OCI-LY7 (cell line): ENCODE measurements at regions not wholly inside any gene's neighbourhood (a gene's known extent, or its start where the extent isn't known, plus 50 kb on each side); places are given as distances from the start of the nearest gene placed in this dataset.
"Not testable (repeated sequence)": the region's sequence is repeated elsewhere in the genome, so short reads cannot be mapped to it uniquely, and the experiment has no call there.

Source experiments
- BruUV-seq: library from RNA; stranded (reverse); fragments of 400-500 nt; replicated peaks from 2 replicates; lab custom pipeline; 2021; lab: Mats Ljungman, UMichigan
- CTCF ChIA-PET: fragments of 300-600 bp; sonication (Branson Sonifier 250); formaldehyde crosslinking; loops from one replicate; lab custom pipeline; 2022; ENCODE audit warnings: antibody characterized with exemption; ENCODE audit not compliant: unreplicated experiment; lab: Charles Lee
- POLR2A ChIA-PET: fragments of 300-600 bp; sonication (Branson Sonifier 250); formaldehyde crosslinking; loops from one replicate; lab custom pipeline; 2022; ENCODE audit warnings: antibody characterized with exemption; lab: Charles Lee
- DNase-seq: peaks from one replicate; pipeline ENCODE4 v3.0.0-alpha.2; 2015; ENCODE audit warnings: low spot score
- H2AFZ ChIP-seq: fragments of 200-600 bp; sonication (generic), shearing (Covaris generic); 2 replicates; pipeline ENCODE4 v1.6.1; 2014; ENCODE audit warnings: mild to moderate bottlenecking, antibody characterized with exemption, low read length, moderate library complexity
- H3K27ac ChIP-seq: fragments of 200-600 bp; sonication (generic); 2 replicates; pipeline ENCODE4 v1.5.1; 2014; ENCODE audit warnings: mixed run types, low read depth, mild to moderate bottlenecking, moderate library complexity, low read length, inconsistent platforms; ENCODE audit not compliant: poor library complexity, severe bottlenecking
- H3K36me3 ChIP-seq: fragments of 200-600 bp; sonication (generic); 2 replicates; pipeline ENCODE4 v1.6.1; 2014; ENCODE audit warnings: mild to moderate bottlenecking, antibody characterized with exemption, low read length, moderate library complexity, mixed read lengths; ENCODE audit not compliant: insufficient read depth
- H3K4me1 ChIP-seq: fragments of 200-600 bp; sonication (generic); 2 replicates; pipeline ENCODE4 v1.5.1; 2014; ENCODE audit warnings: mild to moderate bottlenecking, low read length; ENCODE audit not compliant: insufficient read depth, poor library complexity, severe bottlenecking
- H3K4me2 ChIP-seq: fragments of 200-600 bp; sonication (generic); 2 replicates; pipeline ENCODE4 v1.6.1; 2014; ENCODE audit warnings: mild to moderate bottlenecking, low read length
- H3K4me3 ChIP-seq: fragments of 200-600 bp; sonication (generic); 2 replicates; pipeline ENCODE4 v1.5.1; 2014; ENCODE audit warnings: mild to moderate bottlenecking, low read depth, low read length; ENCODE audit not compliant: poor library complexity, severe bottlenecking
- H3K79me2 ChIP-seq: fragments of 200-600 bp; sonication (generic); 2 replicates; pipeline ENCODE4 v1.6.1; 2016; ENCODE audit warnings: low read depth, mild to moderate bottlenecking, low read length, moderate library complexity, mixed read lengths; ENCODE audit not compliant: insufficient read depth
- H3K9me2 ChIP-seq: fragments of 200-600 bp; sonication (generic); 2 replicates; pipeline ENCODE4 v1.6.1; 2016; ENCODE audit warnings: mild to moderate bottlenecking, low read length, mixed read lengths; ENCODE audit not compliant: insufficient read depth
- H3K9me3 ChIP-seq: fragments of 200-600 bp; sonication (generic); 2 replicates; pipeline ENCODE4 v1.6.1; 2014; ENCODE audit warnings: mild to moderate bottlenecking, mixed run types, low read length, mixed read lengths
- H4K20me1 ChIP-seq: fragments of 200-600 bp; sonication (generic); 2 replicates; pipeline ENCODE4 v1.6.1; 2014; ENCODE audit warnings: mild to moderate bottlenecking, antibody characterized with exemption, low read length, moderate library complexity, mixed read lengths; ENCODE audit not compliant: insufficient read depth
- CTCF ChIP-seq: fragments of 200-600 bp; sonication (generic); conservative IDR thresholded peaks from 2 replicates; pipeline ENCODE4 v1.5.1; 2014; ENCODE audit warnings: mild to moderate bottlenecking, antibody characterized with exemption, low read length, moderate library complexity, mixed read lengths
- EZH2phosphoT487 ChIP-seq: fragments of 200-600 bp; sonication (generic); IDR thresholded peaks from 2 replicates; pipeline ENCODE4 v1.6.1; 2018; ENCODE audit warnings: low read depth, borderline replicate concordance, mild to moderate bottlenecking, mixed run types, antibody characterized with exemption, low read length, moderate library complexity, mixed read lengths
- intact Hi-C: fragments of 100-400 bp; cut with micrococcal nuclease; formaldehyde crosslinking; loops from one replicate; pipeline ENCODE4 v1.10.0; 2022; ENCODE audit not compliant: unreplicated experiment

- ChIA-PET POLR2A (no interaction called here), CTCF (interaction anchor here (0.6 kb wide), 1 partner anchor 740 kb away, joined by 8 read pairs; no protein-coding TSS in a partner anchor)
- Histone ChIP-seq H3K4me3 (no peak overlapping the region), H3K9me3 (no peaks in the 10 kb centered on the region), H3K27ac (no peak overlapping the region), H4K20me1 (no peaks in the 10 kb centered on the region), H3K9me2 (no peaks in the 10 kb centered on the region), H3K36me3 (no peaks in the 10 kb centered on the region), H3K79me2 (no peaks in the 10 kb centered on the region), H2AFZ (no peak overlapping the region), H3K4me2 (no peak overlapping the region), H3K4me1 (no peaks in the 10 kb centered on the region)
- intact Hi-C loops = no loop called here
- TF ChIP-seq EZH2phosphoT487 = no peak
- DNase-seq = no peak
- BruUV-seq = no TSS peak
Observed at GRCh38 chr13:70516226-70516625, 408.0 kb upstream of the KLHL1 start.

- H3K79me2 ChIP-seq, H3K4me2 ChIP-seq, BruUV-seq, intact Hi-C loops, H3K9me3 ChIP-seq, POLR2A ChIA-PET, H3K27ac ChIP-seq, CTCF ChIA-PET, H3K36me3 ChIP-seq, H4K20me1 ChIP-seq, H3K4me1 ChIP-seq, H3K9me2 ChIP-seq, H2AFZ ChIP-seq, DNase-seq, H3K4me3 ChIP-seq: not testable (repeated sequence)
Observed at GRCh38 chr13:70511861-70512417, 403.7 kb upstream of the KLHL1 start.

- ChIA-PET CTCF (no interaction called here), POLR2A (interaction anchor here (0.6 kb wide), 2 partner anchors 121 to 238 kb away, joined by 3 read pairs; no protein-coding TSS in a partner anchor)
- Histone ChIP-seq H3K79me2 (no peaks in the 10 kb centered on the region), H3K9me2 (no peaks in the 10 kb centered on the region), H3K36me3 (no peaks in the 10 kb centered on the region), H3K4me2 (no peak overlapping the region), H2AFZ (no peak overlapping the region), H4K20me1 (no peaks in the 10 kb centered on the region), H3K9me3 (no peaks in the 10 kb centered on the region), H3K4me1 (no peaks in the 10 kb centered on the region), H3K4me3 (no peak overlapping the region), H3K27ac (no peak overlapping the region)
- TF ChIP-seq EZH2phosphoT487 (no peak), CTCF (no peak)
- intact Hi-C loops = no loop called here
- no peak for DNase-seq
- no TSS peak for BruUV-seq
Observed at GRCh38 chr13:70505809-70506208, 397.6 kb upstream of the KLHL1 start.
